PC-3 (cell line): ENCODE measurements at regions not wholly inside any gene's neighbourhood (a gene's known extent, or its start where the extent isn't known, plus 50 kb on each side); places are given as distances from the start of the nearest gene placed in this dataset.

Experiments used
- EZH2 ChIP-seq: fragments of 300-600 bp; sonication (generic); IDR thresholded peaks from one replicate; pipeline ENCODE4 v1.6.1; 2017; ENCODE audit warnings: antibody characterized with exemption, mild to moderate bottlenecking, low read length; ENCODE audit not compliant: unreplicated experiment
- TF ChIP-seq, protein P1 (sequence below): fragments of 300-600 bp; sonication (generic); conservative IDR thresholded peaks from 2 replicates; pipeline ENCODE4 v1.5.1; 2017; ENCODE audit warnings: antibody characterized with exemption, low read depth, mild to moderate bottlenecking, low read length

DNA sequence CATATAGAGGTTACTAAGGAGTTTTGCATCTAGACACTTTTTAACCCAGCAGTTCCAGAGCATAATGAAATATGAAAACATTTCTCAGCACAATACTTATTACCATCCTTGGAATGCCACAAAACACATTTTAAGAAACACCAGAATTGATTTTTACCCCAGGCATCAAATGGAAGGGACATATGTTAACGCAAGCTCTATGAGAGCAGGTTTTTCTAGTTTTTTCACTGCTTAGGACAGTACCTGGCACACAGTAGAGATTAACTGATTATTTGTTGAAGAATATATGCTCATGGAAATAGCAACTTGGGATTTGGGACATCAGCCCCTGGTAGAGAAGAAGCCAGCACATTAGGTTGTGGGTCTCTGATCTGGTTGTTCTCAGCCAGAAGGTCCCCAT lies 67.0 kb upstream of the ARID5B start:
- TF ChIP-seq, protein P1, sequence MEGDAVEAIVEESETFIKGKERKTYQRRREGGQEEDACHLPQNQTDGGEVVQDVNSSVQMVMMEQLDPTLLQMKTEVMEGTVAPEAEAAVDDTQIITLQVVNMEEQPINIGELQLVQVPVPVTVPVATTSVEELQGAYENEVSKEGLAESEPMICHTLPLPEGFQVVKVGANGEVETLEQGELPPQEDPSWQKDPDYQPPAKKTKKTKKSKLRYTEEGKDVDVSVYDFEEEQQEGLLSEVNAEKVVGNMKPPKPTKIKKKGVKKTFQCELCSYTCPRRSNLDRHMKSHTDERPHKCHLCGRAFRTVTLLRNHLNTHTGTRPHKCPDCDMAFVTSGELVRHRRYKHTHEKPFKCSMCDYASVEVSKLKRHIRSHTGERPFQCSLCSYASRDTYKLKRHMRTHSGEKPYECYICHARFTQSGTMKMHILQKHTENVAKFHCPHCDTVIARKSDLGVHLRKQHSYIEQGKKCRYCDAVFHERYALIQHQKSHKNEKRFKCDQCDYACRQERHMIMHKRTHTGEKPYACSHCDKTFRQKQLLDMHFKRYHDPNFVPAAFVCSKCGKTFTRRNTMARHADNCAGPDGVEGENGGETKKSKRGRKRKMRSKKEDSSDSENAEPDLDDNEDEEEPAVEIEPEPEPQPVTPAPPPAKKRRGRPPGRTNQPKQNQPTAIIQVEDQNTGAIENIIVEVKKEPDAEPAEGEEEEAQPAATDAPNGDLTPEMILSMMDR = no peak
- no peak for TF ChIP-seq EZH2
